ENCODE measurements at regions not wholly inside any gene's neighbourhood (a gene's known extent, or its start where the extent isn't known, plus 50 kb on each side); places are given as distances from the start of the nearest gene placed in this dataset.

DNA sequence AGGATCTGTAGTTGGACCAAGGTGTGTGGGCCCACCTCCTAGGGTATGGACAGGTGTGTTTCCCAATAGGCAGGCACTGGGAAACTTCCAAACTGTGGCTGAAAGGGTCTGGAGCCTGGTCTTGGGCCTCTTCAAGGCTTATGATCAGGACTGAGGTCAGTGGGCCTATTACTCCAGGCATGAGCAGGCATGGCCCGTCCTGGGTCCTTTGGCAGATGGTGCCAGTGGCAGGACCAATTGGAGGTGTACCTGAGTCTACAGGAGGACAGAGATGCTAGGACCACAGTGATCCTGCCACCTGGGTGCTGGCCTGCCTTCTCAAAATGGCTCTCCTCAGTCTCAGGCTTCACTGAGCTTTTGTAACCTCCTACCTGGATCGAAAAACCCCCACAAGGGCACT is 95.4 kb downstream of the RAB18 start:
- ChIA-PET CTCF (no interaction called here), POLR2A (no interaction called here)
- TF ChIP-seq, protein P1, sequence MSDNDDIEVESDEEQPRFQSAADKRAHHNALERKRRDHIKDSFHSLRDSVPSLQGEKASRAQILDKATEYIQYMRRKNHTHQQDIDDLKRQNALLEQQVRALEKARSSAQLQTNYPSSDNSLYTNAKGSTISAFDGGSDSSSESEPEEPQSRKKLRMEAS (IDR thresholded peaks at IDR 0.05; ENCODE audit: insufficient read depth, insufficient read length) = no peak
- TF ChIP-seq MYC (IDR thresholded peaks at IDR 0.05; ENCODE audit: low read depth, low read length) = no peak
- no peak for TF ChIP-seq POLR2AphosphoS5 (IDR thresholded peaks at IDR 0.05; ENCODE audit: insufficient read depth, low read depth, low read length)
- no peak for TF ChIP-seq POLR2A (IDR thresholded peaks at IDR 0.05; ENCODE audit: low read depth, low read length)
- no peak for TF ChIP-seq GATA2 (IDR thresholded peaks at IDR 0.05; ENCODE audit: insufficient read depth, insufficient read length, low read depth, low read length)
- TF ChIP-seq, protein P2, sequence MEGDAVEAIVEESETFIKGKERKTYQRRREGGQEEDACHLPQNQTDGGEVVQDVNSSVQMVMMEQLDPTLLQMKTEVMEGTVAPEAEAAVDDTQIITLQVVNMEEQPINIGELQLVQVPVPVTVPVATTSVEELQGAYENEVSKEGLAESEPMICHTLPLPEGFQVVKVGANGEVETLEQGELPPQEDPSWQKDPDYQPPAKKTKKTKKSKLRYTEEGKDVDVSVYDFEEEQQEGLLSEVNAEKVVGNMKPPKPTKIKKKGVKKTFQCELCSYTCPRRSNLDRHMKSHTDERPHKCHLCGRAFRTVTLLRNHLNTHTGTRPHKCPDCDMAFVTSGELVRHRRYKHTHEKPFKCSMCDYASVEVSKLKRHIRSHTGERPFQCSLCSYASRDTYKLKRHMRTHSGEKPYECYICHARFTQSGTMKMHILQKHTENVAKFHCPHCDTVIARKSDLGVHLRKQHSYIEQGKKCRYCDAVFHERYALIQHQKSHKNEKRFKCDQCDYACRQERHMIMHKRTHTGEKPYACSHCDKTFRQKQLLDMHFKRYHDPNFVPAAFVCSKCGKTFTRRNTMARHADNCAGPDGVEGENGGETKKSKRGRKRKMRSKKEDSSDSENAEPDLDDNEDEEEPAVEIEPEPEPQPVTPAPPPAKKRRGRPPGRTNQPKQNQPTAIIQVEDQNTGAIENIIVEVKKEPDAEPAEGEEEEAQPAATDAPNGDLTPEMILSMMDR (IDR thresholded peaks at IDR 0.05; ENCODE audit: extremely low read depth in 1 of 2, insufficient read depth in 1 of 2, low read depth in 1 of 2, low read length in 2 of 2) = no peak
- TF ChIP-seq EZH2 (IDR thresholded peaks at IDR 0.05; ENCODE audit: borderline replicate concordance, low read depth, low read length, severe bottlenecking) = no peak
- no peak for TF ChIP-seq JUN (IDR thresholded peaks at IDR 0.05; ENCODE audit: borderline replicate concordance, insufficient read depth, insufficient read length, low read depth)
- TF ChIP-seq FOS (IDR thresholded peaks at IDR 0.05; ENCODE audit: borderline replicate concordance, insufficient read depth, low read length) = no peak
- Histone ChIP-seq H3K4me1 (ENCODE audit: control insufficient read depth, extremely low read depth, insufficient read depth, low read length) (no peaks in the 10 kb centered on the region), H3K79me2 (ENCODE audit: control insufficient read depth, insufficient read depth, low read length) (no peaks in the 10 kb centered on the region), H3K9ac (replicated peaks; ENCODE audit: extremely low read depth, insufficient read depth, low read length) (no peak overlapping the region), H3K36me3 (ENCODE audit: control insufficient read depth in 2 of 2, extremely low read depth in 1 of 2, insufficient read depth in 2 of 2, low read length in 2 of 2) (no peaks in the 10 kb centered on the region), H4K20me1 (replicated peaks; ENCODE audit: control insufficient read depth, extremely low read depth, insufficient read depth, low read length) (no peaks in the 10 kb centered on the region), H2AFZ (ENCODE audit: low read depth, low read length) (no peak overlapping the region), H3K4me3 (replicated peaks in 1 of 3; ENCODE audit: insufficient read depth in 1 of 3, low read depth in 1 of 3, low read length in 3 of 3) (no peak overlapping the region), H3K27me3 (ENCODE audit: control insufficient read depth in 2 of 2, insufficient read depth in 2 of 2, low read length in 2 of 2) (no peaks in the 10 kb centered on the region), H3K27ac (ENCODE audit: insufficient read depth, low read depth, low read length) (no peak overlapping the region), H3K9me3 (replicated peaks; ENCODE audit: control insufficient read depth, insufficient read depth, low read length) (no peaks in the 10 kb centered on the region), H3K9me1 (replicated peaks; ENCODE audit: control insufficient read depth, extremely low read depth, insufficient read depth, low read length) (no peaks in the 10 kb centered on the region), H3K4me2 (ENCODE audit: insufficient read depth, low read length) (no peak overlapping the region)
- intact Hi-C loops (cut with micrococcal nuclease) (no loop called here), dilution Hi-C loops (cut with MboI; ENCODE audit: extremely low pct_ligation_motif_present, low sequenced_read_pairs) (no loop called here)
- no TSS peak for BruUV-seq (replicated peaks)
- FAIRE-seq = no peak
- no peak for DNase-seq (ENCODE audit: low read depth, low spot score)
